ENCODE measurements at regions not wholly inside any gene's neighbourhood (a gene's known extent, or its start where the extent isn't known, plus 50 kb on each side); places are given as distances from the start of the nearest gene placed in this dataset.
"Not testable (repeated sequence)": the region's sequence is repeated elsewhere in the genome, so short reads cannot be mapped to it uniquely, and the experiment has no call there.

DNA sequence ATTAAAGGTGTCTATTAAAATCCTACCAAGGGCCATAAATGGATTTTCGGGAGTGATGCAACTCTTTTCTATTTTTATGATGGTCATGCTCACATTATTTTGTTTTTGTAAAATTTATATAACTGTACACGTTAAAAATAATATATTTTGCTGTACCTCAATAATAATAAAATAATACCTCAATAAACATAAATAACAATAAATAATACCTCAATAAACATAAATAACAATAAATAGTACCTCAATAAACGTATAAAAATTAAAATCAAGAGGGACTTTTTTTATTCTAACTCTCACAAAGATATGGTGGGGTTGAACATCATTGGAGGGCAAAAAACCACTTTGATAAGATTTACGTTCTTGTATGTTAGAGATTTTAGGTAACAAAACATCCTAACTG, 1189.6 kb upstream of the CELF2 start:
- DNase-seq: no peak

DNA sequence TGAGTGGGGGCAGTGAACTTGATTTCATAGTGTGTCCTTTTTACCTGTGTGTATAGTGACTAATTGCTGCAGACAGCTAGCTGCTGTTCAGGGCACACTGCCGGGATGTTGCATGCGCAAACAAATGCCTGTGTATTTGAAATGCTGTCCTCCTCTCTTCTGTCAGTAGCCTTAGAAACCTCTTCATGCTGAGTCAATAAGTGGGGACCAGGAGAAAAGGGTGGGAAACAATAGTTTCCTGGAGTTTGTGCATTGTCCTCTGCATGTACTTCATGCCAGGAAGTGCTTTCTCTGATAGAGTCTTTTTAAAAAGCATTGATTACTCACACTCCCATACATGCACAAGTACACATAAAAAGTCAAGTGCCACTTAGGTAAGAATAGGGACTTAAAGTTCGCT, 1183.7 kb upstream of the CELF2 start:
- no peak for DNase-seq

DNA sequence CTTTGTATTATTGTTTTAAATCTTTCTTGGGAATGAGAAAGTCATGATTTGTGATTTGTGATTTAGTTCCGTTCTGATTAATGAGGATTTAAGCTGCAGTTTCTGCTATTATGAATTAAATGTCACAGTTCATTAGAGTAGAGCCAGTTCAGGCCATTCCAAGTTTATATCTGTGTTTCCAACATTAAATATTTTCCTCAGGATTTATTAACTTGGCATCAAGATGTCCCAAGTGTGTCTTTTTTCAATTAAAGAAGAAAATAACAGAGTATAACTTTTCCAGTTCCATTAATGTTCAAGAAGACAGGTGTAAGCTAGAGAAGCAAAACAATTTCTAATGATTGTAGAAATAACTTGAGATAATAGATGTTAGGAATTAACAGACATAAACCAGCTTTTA, 1183.2 kb upstream of the CELF2 start:
- no peak for DNase-seq

DNA sequence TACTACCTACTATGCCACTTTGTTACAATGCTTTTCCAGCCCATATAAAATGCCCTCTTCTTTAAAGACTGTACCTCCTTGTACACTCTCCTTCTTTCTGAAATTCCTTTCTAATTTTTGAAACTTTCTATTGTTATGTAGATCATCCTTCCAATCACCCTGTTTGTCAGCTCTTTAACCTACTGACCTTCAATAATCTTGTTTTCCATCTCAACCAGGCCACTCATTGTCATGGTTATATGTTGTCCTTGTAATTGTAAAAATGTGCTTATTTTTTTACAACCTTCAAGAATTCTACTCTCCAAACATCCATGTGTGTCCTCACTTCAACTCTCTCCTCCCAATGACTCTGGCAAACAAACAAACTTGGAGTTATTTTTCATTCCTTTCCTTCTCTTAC, 1172.6 kb upstream of the CELF2 start:
- no peak for DNase-seq

DNA sequence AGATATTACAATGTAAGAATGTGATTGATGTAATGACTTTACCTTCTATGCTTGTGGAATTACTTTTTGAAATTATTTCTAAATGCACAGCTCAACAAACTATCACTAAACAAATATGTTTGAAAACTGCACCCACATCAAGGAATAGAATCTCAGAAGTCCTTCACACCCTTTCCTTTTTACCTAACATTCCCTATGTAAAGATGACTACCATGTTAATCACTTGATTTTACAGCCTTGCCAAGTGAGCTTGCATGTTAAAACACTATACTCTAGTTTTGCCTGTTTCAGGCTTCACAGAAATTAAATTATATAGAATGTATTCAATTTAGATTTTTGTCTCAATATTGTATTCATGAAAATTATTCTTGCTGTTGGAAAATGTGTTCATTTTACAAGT, 1169.4 kb upstream of the CELF2 start:
- DNase-seq: no peak

DNA sequence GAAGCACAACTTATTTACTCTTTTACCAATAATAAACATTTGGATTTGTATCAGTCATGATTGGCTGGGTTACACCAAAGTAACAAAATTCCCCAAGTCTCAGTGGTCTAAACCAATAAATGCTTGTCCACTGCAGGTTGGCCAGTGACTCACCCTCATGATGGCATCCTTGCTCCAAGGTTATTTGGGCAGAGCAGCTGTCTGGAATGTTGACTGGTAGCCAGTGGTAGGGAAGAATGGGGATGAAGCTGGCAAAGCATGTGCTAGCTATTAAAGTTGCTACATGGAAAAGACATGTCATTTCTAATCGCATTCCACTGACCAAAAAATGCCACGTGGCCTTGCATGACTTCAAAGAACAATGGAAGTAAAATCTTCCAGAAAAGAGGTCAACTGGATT, 1168.7 kb upstream of the CELF2 start:
- DNase-seq: no peak

DNA sequence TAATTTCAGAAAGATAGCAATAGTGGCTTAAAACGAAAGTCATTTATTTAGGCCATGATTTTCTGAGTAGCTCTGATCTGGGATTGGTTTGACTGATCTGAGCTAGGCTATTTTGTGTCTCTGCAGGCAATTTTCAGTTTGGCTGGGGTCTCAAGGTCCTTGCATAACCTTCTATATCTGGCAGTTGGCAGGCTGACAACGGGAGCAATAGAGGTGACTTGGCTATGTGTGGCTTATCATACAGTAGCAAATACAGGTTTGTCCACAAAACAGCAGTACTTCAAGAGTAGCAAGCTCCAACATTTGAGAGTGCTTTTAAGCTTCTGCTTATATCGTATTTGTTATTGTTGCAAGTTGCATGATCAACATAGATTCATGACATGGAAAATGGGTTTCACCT, 1167.3 kb upstream of the CELF2 start:
- DNase-seq: no peak

DNA sequence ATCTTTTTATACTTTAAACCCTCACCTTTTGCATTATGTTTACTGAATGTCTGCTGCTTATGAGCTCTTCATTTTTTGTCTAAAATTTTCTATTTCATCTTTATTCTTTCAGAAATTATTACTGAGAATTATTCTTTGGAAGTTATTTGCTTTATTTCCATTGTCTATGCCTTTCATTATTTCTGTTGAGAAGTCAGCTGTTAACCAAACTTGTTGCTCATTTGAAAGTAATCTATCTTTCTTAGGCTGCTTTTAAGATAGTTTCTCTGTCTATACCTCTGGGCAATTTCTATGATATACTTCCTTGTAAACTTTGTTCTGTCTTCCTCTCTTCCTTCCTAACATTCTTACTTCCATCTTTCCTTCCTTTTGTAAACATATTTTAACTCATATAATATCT, 1165.9 kb upstream of the CELF2 start:
- DNase-seq: no peak

DNA sequence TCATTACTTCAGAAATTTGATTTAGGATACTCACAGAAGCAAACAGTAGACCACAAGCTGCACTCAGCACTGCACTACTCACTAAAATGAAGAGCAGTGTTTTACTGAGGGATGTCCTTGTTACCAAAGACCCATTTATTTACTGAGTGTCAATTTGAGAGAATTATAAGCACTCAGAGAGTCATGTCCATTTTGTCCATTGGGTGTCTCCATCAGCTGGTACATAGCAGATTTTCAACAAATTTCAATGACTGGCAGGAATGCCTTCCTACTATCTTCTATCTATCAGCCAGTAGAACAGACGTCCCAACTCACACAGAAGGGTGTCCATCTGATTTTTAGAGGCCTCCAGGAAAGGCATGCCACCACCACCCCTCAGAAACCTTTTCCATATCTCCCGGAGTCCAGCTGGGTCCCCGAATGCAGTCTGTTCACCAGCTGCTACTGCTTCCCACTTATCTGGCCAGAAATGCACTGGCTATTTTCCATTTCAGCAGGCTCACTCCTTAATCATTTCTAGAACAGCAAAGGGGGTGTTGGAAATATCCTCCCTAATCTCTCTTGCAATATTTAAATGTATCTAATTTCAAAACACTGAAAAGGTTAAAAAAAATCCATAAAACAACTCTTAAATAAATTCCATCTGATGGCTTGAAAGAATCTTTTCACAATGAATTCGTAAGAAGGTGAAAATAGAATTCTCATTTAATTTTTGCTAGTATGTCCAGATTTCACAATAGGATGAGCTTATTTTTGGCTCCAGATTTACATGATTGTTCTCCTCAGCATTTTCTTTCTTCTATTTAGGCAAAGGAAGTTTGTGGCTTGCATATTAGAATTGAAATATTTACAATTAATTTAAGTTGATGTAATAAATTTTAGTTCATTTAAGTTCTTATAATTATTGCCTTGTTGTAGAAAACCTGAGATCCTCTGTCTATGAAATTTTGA, 1164.0 kb upstream of the CELF2 start:
- DNase-seq: no peak

DNA sequence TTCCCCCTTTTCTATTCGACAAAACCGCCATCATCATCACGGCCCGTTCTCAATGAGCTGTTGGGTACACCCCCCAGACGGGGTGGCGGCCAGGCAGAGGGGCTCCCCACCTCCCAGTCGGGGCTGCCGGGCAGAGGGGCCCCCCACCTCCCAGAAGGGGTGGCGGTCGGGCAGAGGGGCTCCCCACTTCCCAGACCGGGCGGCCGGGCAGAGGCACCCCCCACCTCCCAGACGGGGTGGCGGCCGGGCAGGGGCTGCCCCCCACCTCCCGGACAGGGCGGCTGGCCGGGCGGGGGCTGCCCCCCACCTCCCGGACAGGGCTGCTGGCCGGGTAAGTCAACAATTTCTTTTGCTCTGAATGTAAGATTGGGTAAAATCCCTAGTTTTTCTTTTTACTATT, 1162.2 kb upstream of the CELF2 start:
- DNase-seq: not testable (repeated sequence)

DNA sequence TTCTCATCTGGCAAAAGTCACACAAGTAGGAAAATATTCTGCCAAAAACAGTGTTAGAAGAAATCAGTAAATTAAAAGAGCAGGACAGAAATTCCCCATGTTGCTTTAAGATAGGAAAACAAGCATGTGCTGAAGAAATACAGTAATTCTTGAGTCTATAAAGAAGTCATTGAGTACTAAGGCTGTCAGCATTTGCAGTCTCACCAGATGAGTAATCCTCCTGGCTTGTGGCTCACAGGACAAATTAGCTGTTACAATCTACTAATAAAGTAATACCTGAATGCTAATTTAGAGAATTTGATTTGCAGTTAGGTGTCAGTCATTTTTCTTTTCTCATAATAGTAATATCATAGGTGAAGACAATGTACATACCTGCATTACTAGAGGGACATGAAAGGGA, 1158.9 kb upstream of the CELF2 start:
- DNase-seq: no peak

DNA sequence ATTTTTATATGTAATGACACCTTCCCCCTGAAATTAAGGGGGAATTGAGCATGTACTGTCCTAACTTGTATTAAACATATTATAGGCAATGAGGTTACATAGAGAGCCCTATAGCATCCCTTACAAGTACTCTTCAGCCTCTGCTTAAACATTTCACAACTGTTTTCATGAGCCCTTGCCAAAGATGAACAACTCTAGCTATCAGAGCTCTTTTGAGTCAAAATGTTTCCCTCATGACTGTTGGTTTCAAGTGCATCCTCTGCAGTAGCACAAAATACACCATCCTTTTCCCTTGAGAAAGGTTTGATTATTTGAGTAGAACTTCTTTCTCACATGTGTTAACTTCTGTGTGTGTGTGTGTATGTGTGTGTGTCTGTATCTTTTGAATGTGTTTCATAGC, 1157.6 kb upstream of the CELF2 start:
- DNase-seq: no peak

DNA sequence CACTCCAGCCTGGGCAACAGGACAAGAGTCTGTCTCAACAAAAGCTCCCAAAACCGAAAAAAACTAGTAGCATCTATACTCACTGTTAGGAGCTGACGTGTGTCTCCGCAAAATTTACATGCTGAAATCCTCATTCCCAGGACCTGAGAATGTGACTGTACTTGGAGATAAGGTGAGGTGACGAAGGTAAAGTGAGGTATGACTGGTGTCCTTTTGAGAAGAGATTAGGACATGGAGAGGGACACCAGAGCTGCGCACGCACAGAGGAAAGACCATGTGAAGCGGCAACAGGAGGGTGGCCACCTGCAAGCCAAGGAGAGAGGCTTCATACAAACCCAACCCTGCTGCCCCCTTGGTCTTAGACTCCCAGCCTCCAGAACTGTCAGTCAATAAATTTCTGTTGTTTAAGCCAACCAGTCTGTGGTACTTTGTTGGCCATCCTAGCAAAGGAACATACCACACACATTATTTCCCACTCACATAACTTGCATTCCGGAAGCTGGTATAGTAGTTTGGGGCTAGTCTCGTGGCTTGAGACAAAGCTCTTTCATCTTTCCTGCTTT, 1154.0 kb upstream of the CELF2 start:
- DNase-seq: no peak

DNA sequence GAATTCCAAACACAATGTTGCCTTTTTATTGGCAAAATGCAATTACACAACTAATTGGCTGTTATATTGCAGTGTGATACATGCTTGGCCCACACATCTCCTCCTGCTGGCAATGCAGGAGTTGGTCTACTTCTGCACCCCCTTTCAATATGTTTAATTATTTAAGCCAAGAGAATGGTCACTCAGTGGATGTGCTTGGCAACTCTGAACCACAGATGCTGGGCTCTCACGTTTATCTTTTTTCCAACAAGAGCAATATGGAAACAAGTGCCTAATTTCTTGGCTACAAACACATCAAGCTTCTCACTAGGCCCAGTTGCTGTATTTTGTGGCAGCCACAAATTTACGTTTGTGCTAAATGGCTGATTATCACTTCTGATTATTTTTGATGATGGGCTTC, 1149.2 kb upstream of the CELF2 start:
- DNase-seq: no peak

DNA sequence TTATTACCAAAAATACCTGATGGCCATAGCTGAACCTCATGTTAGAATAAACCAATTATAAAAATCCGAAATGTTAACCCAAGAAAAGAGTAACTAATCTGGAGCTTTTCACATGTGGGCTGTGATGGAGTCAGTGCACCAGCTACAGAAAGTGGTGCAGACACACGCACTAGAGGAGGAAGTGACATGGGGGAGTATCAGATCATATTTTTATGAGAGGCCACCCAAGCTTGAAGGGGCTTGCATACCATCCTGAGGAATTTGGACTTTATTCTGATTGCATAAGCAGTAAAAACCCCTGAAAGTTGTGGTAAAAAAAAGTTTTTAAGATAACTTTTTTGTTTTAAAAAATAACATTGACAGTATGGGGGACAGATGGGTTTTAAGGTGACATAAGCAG, 1148.5 kb upstream of the CELF2 start:
- no peak for DNase-seq

DNA sequence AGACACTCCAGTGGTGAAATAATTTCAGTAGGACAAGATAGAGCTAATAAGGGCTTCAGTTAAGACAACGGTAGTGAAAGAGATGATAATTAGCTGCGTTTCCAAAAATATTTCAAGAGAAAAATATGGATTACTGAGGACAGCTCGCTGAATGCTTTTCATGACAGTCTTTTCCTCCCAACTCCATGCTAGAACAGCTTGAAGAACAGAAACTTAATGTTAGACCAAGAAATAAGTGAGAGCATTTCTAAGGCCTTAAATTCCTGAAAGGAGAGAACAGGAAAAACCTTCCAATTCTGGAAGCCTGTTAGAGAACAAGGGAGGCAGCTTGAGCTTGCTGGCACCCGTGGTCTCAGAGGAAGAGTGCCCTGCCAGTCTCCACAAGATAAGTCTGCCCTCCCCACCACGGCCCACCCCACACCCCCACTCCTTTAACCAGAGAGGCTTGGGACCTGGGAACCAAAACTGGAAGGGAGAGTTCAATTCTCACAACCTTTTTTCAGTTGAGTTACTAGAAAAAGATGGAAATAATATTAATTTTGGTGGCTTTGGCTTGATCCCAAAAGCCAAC, 1148.0 kb upstream of the CELF2 start:
- DNase-seq: no peak

DNA sequence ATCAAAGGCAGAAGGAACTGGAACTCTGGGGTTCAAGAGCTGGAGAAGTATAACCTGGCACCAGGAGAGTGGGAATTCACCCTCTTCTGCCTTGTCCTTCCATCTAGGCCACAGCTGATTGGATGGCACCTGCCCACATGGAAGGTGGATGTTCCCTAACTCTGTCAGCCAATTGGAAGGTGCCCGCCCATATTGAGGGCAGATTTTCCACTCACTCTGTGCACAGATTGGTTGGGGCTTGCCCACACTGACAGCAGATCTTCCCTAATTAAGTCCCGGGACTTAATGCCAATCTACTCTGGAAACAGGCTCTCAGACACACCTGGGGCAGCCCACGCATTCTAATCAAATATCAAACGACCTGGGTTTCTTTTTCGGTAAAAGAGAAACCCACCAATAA, 1142.3 kb upstream of the CELF2 start:
- no peak for DNase-seq

DNA sequence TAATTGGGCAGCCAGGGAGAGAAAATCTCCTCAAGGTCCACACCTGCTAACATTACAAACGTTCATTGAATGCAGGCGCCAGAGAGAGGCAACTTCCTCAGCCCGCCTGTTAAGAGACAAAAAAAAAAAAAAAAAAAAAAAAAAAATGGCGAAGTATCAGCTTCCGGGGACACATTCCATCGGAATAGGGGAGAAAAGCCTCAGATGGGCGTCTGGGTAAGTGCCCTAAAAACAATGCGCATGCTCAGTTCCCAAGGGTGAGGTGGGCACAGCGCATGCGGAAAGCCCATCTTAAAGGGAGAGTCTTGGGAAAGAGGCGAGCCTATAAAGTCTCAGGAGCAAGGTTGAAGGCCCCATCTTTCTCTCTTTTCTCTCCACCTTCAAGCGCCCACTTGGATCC, 1139.7 kb upstream of the CELF2 start:
- DNase-seq: no peak

DNA sequence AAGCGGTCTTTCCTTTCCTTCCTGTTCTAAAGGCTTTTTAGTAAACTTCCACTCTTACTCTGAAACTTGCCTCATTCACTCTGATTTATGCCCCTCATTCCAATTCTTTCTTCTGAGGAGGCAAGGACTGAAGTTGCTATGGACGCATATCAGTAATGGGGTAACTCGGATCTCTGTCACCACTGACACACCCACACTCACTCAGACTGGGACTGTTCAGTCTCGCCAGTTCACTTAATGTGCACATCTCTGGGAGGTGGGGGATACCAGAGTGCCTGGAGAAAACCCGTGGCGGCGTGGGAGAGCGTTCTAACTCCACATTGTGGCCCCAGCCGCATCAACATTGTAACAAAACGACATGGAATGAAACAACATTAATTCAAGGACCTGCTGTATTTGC, 1139.3 kb upstream of the CELF2 start:
- no peak for DNase-seq

DNA sequence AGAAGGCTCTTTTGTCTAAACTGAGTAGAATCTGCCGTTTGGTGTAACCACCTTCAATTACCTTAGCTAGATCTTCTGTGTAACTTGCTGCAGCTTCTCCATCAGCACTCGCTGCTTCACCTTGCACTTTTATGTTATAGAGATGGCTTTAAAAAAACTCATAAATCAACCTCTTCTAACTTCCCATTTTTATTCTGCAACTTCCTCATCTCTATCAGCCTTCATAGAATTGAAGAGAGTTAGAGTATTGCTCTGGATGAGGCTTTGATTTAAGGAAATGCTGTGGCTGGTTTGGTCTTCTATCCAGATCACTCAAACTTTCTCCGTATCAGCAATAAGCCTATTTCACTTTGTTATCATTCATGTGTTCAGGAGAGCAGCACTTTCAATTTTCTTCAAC, 1131.9 kb upstream of the CELF2 start:
- DNase-seq: no peak

DNA sequence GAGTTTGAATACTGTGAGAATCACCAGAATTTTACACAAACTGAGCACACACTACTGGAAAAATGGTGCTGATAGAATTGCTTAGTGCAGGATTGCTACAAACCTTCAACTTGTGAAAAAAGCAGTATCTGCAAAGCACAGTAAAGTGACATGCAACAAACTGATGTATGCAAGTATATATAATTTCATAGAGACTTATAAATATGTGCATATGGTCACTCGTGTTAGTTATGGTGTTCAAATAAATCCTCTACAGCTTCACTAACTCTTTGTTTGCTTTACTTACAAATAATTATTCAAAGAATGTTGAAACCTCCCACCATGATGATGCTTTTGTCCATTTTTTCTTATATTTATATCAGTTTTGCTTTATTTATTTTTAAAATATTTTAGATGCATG, 1130.9 kb upstream of the CELF2 start:
- no peak for DNase-seq

DNA sequence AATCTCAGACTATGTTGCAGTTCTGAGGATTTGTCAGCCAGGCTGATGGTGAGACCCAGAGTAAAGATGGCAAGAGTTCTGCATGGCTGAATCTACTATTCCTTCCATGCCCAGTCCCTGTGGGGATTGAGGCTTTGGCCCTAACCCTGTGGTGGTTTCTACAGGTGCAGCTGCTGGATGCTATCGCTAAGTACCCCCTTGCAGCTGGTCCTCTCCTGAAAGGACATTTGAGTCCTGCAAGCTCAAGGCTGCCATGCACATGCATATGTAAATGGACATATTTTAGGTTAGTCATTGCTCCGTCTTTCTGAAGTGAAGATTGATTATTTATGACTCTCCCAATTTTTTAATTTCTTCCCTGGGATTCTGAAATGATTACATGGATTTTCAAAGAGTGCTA, 1122.2 kb upstream of the CELF2 start:
- DNase-seq: no peak

DNA sequence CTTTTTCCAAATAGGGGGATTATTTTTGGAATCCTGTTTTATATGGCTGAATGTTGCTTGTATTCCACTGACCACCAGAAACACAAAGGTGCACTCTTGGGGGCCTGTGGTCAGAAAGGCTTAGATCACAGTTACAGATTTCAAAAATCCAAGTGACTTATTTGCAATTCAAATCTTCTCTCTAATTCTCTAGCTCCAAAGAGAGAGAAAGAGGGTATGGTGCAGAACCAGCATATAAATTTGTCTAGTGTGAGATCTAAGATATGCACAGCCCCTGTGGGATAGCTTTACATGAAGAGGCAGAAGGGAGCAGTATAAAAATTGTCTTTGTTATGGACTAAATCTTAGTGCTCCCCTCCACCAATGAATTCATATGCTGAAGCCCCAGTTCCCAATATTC, 1121.7 kb upstream of the CELF2 start:
- DNase-seq: no peak

DNA sequence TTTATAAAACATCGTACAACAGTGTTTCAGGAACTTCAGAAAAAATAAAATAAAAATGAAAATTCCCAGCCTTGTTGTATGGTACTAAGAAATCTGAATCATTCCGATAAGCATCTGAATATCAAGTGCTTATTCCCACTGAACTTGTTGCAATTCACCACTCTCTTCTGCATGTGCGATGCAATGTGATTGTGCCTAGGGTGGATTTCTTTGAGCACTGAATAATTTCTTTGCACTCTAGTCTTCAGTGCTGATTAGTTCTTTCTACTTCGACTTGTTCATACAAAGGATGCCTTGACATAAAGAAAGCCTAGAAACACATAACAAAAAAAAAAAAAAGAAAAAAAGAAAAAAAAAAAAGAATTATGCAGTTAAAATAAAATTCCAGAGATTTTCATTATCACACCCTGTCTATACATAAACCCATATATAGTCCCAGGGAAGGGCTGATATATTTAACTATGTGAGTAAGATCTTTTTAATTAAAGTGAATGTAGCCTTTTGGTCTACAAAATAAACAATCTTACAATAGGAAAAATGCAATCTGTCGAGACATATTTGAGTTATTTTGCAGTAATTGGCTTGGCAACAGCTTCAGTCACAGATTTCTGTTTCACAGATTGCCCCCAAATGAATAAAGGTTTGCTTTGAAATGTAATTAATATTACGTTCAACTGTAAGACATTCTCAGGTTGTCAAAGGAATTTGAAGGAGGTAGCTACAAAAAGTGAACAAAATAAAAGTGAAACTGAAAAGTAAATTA, 1118.9 kb upstream of the CELF2 start:
- no peak for DNase-seq
